Left lung (tissue), 4 donors: ENCODE measurements at regions not wholly inside any gene's neighbourhood (a gene's known extent, or its start where the extent isn't known, plus 50 kb on each side); places are given as distances from the start of the nearest gene placed in this dataset.

ENCODE experiments used
- ATAC-seq: fragments of 200-7000 bp; cut with Tn5 transposase; one replicate; pipeline ENCODE4 v1.9.1; 2020; ENCODE audit warnings: moderate library complexity
- DNase-seq, 4 donors: peaks; one replicate each; pipeline ENCODE4 v3.0.0-alpha.2; 2013 to 2020
- H3K27ac ChIP-seq, 2 donors: fragments of 200-600 bp; sonication (generic) in 1 of 2; one replicate each; pipeline versions ENCODE4 v1.5.0 to v1.8.0; 2020 to 2021
- H3K27me3 ChIP-seq, 2 donors: fragments of 200-600 bp; sonication (generic) in 1 of 2; one replicate each; pipeline versions ENCODE4 v1.5.0 to v1.8.0; 2020 to 2021
- H3K36me3 ChIP-seq, 2 donors: fragments of 200-600 bp; sonication (generic) in 1 of 2; one replicate each; pipeline versions ENCODE4 v1.5.0 to v1.8.0; 2020 to 2021
- H3K4me1 ChIP-seq, 2 donors: fragments of 200-600 bp; one replicate each; pipeline ENCODE4 v1.8.0; 2021
- H3K4me3 ChIP-seq, 2 donors: fragments of 200-600 bp; sonication (generic) in 1 of 2; one replicate each; pipeline versions ENCODE4 v1.5.0 to v1.8.0; 2020 to 2021; ENCODE audit warnings: mild to moderate bottlenecking in 1 of 2
- H3K9me3 ChIP-seq, 2 donors: fragments of 200-600 bp; sonication (generic) in 1 of 2; one replicate each; pipeline versions ENCODE4 v1.5.0 to v1.8.0; 2020 to 2021
- CTCF ChIP-seq, 2 donors: fragments of 200-600 bp; sonication (generic) in 1 of 2; IDR thresholded peaks; one replicate each; pipeline versions ENCODE4 v1.5.0 to v1.8.0; 2021; ENCODE audit warnings: antibody characterized with exemption in 2 of 2
- intact Hi-C, 2 donors: fragments of 100-400 bp; cut with DNase I; formaldehyde crosslinking; loops; one replicate each; pipeline versions ENCODE4 v1.11.2 to v1.14.2; 2022
- donor health status: DM: no; HTN: yes; CAD: no.
- donor health status: DM: no; HTN: no; CAD: no.

GRCh38 chr16:7278636-7279035 is 54.0 kb upstream of the RBFOX1 start:
- Histone ChIP-seq H3K27me3 (no peaks in the 10 kb centered on the region), H3K4me3 (no peak overlapping the region), H3K9me3 (no peaks in the 10 kb centered on the region), H3K27ac (no peak overlapping the region), H3K36me3 (no peaks in the 10 kb centered on the region), H3K4me1 (no peaks in the 10 kb centered on the region)
- TF ChIP-seq CTCF (IDR thresholded peaks at IDR 0.05): no peak
- intact Hi-C loops: no loop called here
- ATAC-seq: no peak
- no peak for DNase-seq

- Histone ChIP-seq H3K4me1 (no peaks in the 10 kb centered on the region), H3K27ac (no peak overlapping the region), H3K4me3 (no peak overlapping the region), H3K9me3 (no peaks in the 10 kb centered on the region), H3K27me3 (no peaks in the 10 kb centered on the region), H3K36me3 (no peaks in the 10 kb centered on the region)
- no peak for TF ChIP-seq CTCF (IDR thresholded peaks at IDR 0.05)
- DNase-seq: no peak
- intact Hi-C loops: no loop called here
- ATAC-seq: no peak
Measured at GRCh38 chr16:7272567-7273158, 60.0 kb upstream of the RBFOX1 start.

- no peaks in the 10 kb centered on the region for H3K4me1 ChIP-seq
- H3K9me3 ChIP-seq: no peaks in the 10 kb centered on the region
- no peak for TF ChIP-seq CTCF (IDR thresholded peaks at IDR 0.05)
- H3K27ac ChIP-seq: no peak overlapping the region
- DNase-seq (no peak), ATAC-seq (no peak)
- intact Hi-C loops: no loop called here
- no peaks in the 10 kb centered on the region for H3K27me3 ChIP-seq
- no peak overlapping the region for H3K4me3 ChIP-seq
- no peaks in the 10 kb centered on the region for H3K36me3 ChIP-seq
Measured at GRCh38 chr16:7271486-7271885, 61.2 kb upstream of the RBFOX1 start.

- H3K36me3 ChIP-seq: no peaks in the 10 kb centered on the region
- intact Hi-C loops: no loop called here
- H3K9me3 ChIP-seq: peaks cover 0 to 3% of the 10 kb centered on the region in 2 donors
- no peaks in the 10 kb centered on the region for H3K27me3 ChIP-seq
- TF ChIP-seq CTCF (IDR thresholded peaks at IDR 0.05): no peak
- no peak for ATAC-seq
- no peaks in the 10 kb centered on the region for H3K4me1 ChIP-seq
- no peak overlapping the region for H3K4me3 ChIP-seq
- DNase-seq: no peak
- H3K27ac ChIP-seq: no peak overlapping the region
Measured at GRCh38 chr16:7270823-7271222, 61.8 kb upstream of the RBFOX1 start.

- no peak overlapping the region for H3K4me3 ChIP-seq
- H3K9me3 ChIP-seq: peaks cover 0 to 3% of the 10 kb centered on the region in 2 donors
- ATAC-seq (no peak), DNase-seq (no peak)
- H3K4me1 ChIP-seq: no peaks in the 10 kb centered on the region
- no peak overlapping the region for H3K27ac ChIP-seq
- no peaks in the 10 kb centered on the region for H3K27me3 ChIP-seq
- intact Hi-C loops: no loop called here
- TF ChIP-seq CTCF (IDR thresholded peaks at IDR 0.05): no peak
- no peaks in the 10 kb centered on the region for H3K36me3 ChIP-seq
Measured at GRCh38 chr16:7270006-7270405, 62.6 kb upstream of the RBFOX1 start.
